DND-41 (cell line): ENCODE measurements at regions not wholly inside any gene's neighbourhood (a gene's known extent, or its start where the extent isn't known, plus 50 kb on each side); places are given as distances from the start of the nearest gene placed in this dataset.

Experiments
- ATAC-seq: fragments of 200-7000 bp; cut with Tn5 transposase; 3 replicates; pipeline ENCODE4 v1.9.1; 2021; ENCODE audit warnings: low read depth; ENCODE audit not compliant: insufficient read depth
- DNase-seq: peaks from one replicate; pipeline ENCODE4 v3.0.0-alpha.2; 2020
- H2AFZ ChIP-seq: 2 replicates; pipeline ENCODE4 v1.6.0; 2012; ENCODE audit warnings: low read depth, low read length
- H3K27ac ChIP-seq: 2 replicates; pipeline ENCODE4 v1.5.1; 2012; ENCODE audit warnings: low read length, inconsistent platforms
- H3K27me3 ChIP-seq: fragments of 200-600 bp; sonication (generic); 2 replicates; pipeline ENCODE4 v1.6.0; 2012; ENCODE audit warnings: low read length, mild to moderate bottlenecking, inconsistent platforms; ENCODE audit not compliant: insufficient read depth, poor library complexity
- H3K36me3 ChIP-seq: 2 replicates; pipeline ENCODE4 v1.5.1; 2012; ENCODE audit warnings: low read length, inconsistent platforms; ENCODE audit not compliant: insufficient read depth
- H3K4me1 ChIP-seq: 2 replicates; pipeline ENCODE4 v1.5.1; 2012; ENCODE audit warnings: mild to moderate bottlenecking, low read length; ENCODE audit not compliant: insufficient read depth
- H3K4me2 ChIP-seq: 2 replicates; pipeline ENCODE4 v1.6.0; 2012; ENCODE audit warnings: mild to moderate bottlenecking, moderate library complexity, low read length, inconsistent platforms; ENCODE audit not compliant: insufficient read depth
- H3K4me3 ChIP-seq, 2 experiments: fragments of 200-600 bp in 1 of 2; shearing (Covaris generic) in 1 of 2; 2 replicates each; pipeline ENCODE4 v1.5.1; 2012 to 2016; ENCODE audit warnings: inconsistent platforms in 2 of 2, low read length in 2 of 2, mild to moderate bottlenecking in 2 of 2, low read depth in 1 of 2, moderate library complexity in 1 of 2
- H3K79me2 ChIP-seq: 2 replicates; pipeline ENCODE4 v1.6.0; 2012; ENCODE audit warnings: low read length, inconsistent platforms; ENCODE audit not compliant: insufficient read depth
- H3K9ac ChIP-seq: 2 replicates; pipeline ENCODE4 v1.6.0; 2012; ENCODE audit warnings: low read depth, mild to moderate bottlenecking, inconsistent platforms, low read length, moderate library complexity
- H3K9me3 ChIP-seq: 2 replicates; pipeline ENCODE4 v1.5.1; 2012; ENCODE audit warnings: low read length, moderate library complexity, mild to moderate bottlenecking, inconsistent platforms; ENCODE audit not compliant: insufficient read depth, severe bottlenecking
- H4K20me1 ChIP-seq: 2 replicates; pipeline ENCODE4 v1.6.0; 2012; ENCODE audit warnings: low read length; ENCODE audit not compliant: insufficient read depth
- CTCF ChIP-seq: IDR thresholded peaks from 2 replicates; pipeline ENCODE4 v1.5.1; 2012; ENCODE audit warnings: borderline replicate concordance, low read length, moderate library complexity, mild to moderate bottlenecking; ENCODE audit not compliant: poor library complexity, severe bottlenecking; ENCODE audit errors: extremely low read depth
- EZH2 ChIP-seq: IDR thresholded peaks from 3 replicates; pipeline ENCODE4 v1.6.1; 2012; ENCODE audit warnings: borderline replicate concordance, low read depth, mild to moderate bottlenecking, moderate library complexity, low read length, inconsistent platforms; ENCODE audit not compliant: severe bottlenecking

GRCh38 chr1:80520949-80521348, 1279.8 kb upstream of the ADGRL2 start:
- Histone ChIP-seq H3K27me3 (no peaks in the 10 kb centered on the region), H3K4me2 (no peak overlapping the region), H3K4me1 (no peaks in the 10 kb centered on the region), H2AFZ (no peak overlapping the region), H3K79me2 (no peaks in the 10 kb centered on the region), H3K4me3 (no peak overlapping the region), H3K27ac (no peak overlapping the region), H4K20me1 (no peaks in the 10 kb centered on the region), H3K36me3 (no peaks in the 10 kb centered on the region), H3K9me3 (no peaks in the 10 kb centered on the region), H3K9ac (no peak overlapping the region)
- DNase-seq (no peak), ATAC-seq (no peak)
- TF ChIP-seq EZH2: no peak

GRCh38 chr1:80517062-80517461, 1283.7 kb upstream of the ADGRL2 start:
- H3K9me3 ChIP-seq: no peaks in the 10 kb centered on the region
- TF ChIP-seq EZH2 (no peak), CTCF (no peak)
- H3K79me2 ChIP-seq: no peaks in the 10 kb centered on the region
- DNase-seq: no peak
- H3K36me3 ChIP-seq: no peaks in the 10 kb centered on the region
- no peak overlapping the region for H3K4me3 ChIP-seq
- H3K27ac ChIP-seq: no peak overlapping the region
- no peak overlapping the region for H3K4me2 ChIP-seq
- H3K27me3 ChIP-seq: no peaks in the 10 kb centered on the region
- H3K4me1 ChIP-seq: no peaks in the 10 kb centered on the region
- H4K20me1 ChIP-seq: no peaks in the 10 kb centered on the region
- no peak overlapping the region for H3K9ac ChIP-seq
- no peak overlapping the region for H2AFZ ChIP-seq
- no peak for ATAC-seq

DNA sequence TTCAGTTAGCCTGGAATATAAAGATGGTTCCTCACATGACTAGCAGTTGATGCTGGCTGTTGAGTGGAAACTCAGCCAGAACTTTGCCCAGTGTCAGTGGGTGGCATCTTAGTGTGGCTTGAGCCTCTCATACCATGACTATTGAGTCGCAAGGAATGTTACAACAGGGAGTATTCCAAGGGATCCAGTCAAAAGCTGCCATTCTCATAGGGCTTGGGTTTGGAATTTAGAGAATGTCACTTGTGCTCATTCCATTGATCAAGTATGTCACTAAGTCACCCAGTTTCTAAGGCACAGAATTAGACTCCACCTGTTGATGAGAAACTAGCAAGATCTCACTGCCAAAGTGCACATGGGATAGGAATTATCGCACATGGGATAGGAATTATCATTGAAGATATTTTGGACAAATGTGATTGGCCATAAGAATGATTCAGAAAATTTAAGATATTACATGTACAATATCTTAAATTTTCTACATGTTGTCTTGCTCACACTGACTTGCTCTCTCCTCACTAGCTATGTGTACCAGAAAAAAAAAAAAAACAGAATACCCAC, 1290.7 kb upstream of the ADGRL2 start:
- DNase-seq: no peak

GRCh38 chr1:80506216-80506615, 1294.5 kb upstream of the ADGRL2 start:
- Histone ChIP-seq H3K9ac (no peak overlapping the region), H3K36me3 (no peaks in the 10 kb centered on the region), H3K9me3 (no peaks in the 10 kb centered on the region), H3K27ac (no peak overlapping the region), H3K4me1 (no peaks in the 10 kb centered on the region), H3K27me3 (no peaks in the 10 kb centered on the region), H2AFZ (no peak overlapping the region), H3K79me2 (no peaks in the 10 kb centered on the region), H4K20me1 (no peaks in the 10 kb centered on the region), H3K4me3 (no peak overlapping the region), H3K4me2 (no peak overlapping the region)
- no peak for DNase-seq
- no peak for ATAC-seq
- TF ChIP-seq CTCF: no peak
- no peak for TF ChIP-seq EZH2

More for the DNA sequence above, 1290.7 kb upstream of the ADGRL2 start:
- Histone ChIP-seq H3K79me2 (no peaks in the 10 kb centered on the region), H3K4me2 (no peak overlapping the region), H3K4me1 (no peaks in the 10 kb centered on the region), H2AFZ (no peak overlapping the region), H3K4me3 (no peak overlapping the region), H3K27ac (no peak overlapping the region), H3K9me3 (no peaks in the 10 kb centered on the region), H3K9ac (no peak overlapping the region), H4K20me1 (no peaks in the 10 kb centered on the region), H3K36me3 (no peaks in the 10 kb centered on the region), H3K27me3 (no peaks in the 10 kb centered on the region)
- TF ChIP-seq CTCF (no peak), EZH2 (no peak)
- no peak for ATAC-seq
